NT2/D1 (cell line): ENCODE measurements at regions not wholly inside any gene's neighbourhood (a gene's known extent, or its start where the extent isn't known, plus 50 kb on each side); places are given as distances from the start of the nearest gene placed in this dataset.

Experiments
- DNase-seq: peaks from one replicate; pipeline ENCODE4 v3.0.0-alpha.2; 2011; ENCODE audit warnings: low read depth, low spot score
- H3K27me3 ChIP-seq: 2 replicates; pipeline ENCODE4 v1.6.0; 2011; ENCODE audit warnings: mild to moderate bottlenecking; ENCODE audit not compliant: insufficient read length, insufficient read depth
- H3K36me3 ChIP-seq: 2 replicates; pipeline ENCODE4 v1.6.1; 2011; ENCODE audit warnings: mild to moderate bottlenecking, low read length, mixed read lengths; ENCODE audit not compliant: insufficient read depth, insufficient read length
- H3K4me1 ChIP-seq: 2 replicates; pipeline ENCODE4 v1.5.1; 2011; ENCODE audit not compliant: insufficient read depth, insufficient read length
- H3K4me3 ChIP-seq: 2 replicates; pipeline ENCODE4 v1.5.1; 2011; ENCODE audit warnings: low read depth; ENCODE audit not compliant: insufficient read length
- H3K9ac ChIP-seq: 2 replicates; pipeline ENCODE4 v1.6.0; 2011; ENCODE audit warnings: low read depth; ENCODE audit not compliant: insufficient read length
- H3K9me3 ChIP-seq: 2 replicates; pipeline ENCODE4 v1.5.1; 2011; ENCODE audit warnings: mild to moderate bottlenecking, low read length; ENCODE audit not compliant: insufficient read depth
- SUZ12 ChIP-seq: IDR thresholded peaks from 2 replicates; pipeline ENCODE4 v1.6.1; 2011; ENCODE audit not compliant: insufficient read length, insufficient read depth; ENCODE audit errors: extremely low read depth
- YY1 ChIP-seq: IDR thresholded peaks from 2 replicates; pipeline ENCODE4 v1.6.1; 2011; ENCODE audit not compliant: insufficient read length, insufficient read depth
- ZNF274 ChIP-seq: IDR thresholded peaks from 2 replicates; pipeline ENCODE4 v1.6.1; 2011; ENCODE audit warnings: mild to moderate bottlenecking, low read depth, low read length

- no peak overlapping the region for H3K9ac ChIP-seq
- no peaks in the 10 kb centered on the region for H3K36me3 ChIP-seq
- H3K9me3 ChIP-seq, result no peaks in the 10 kb centered on the region
- no peaks in the 10 kb centered on the region for H3K4me1 ChIP-seq
- H3K4me3 ChIP-seq, result no peak overlapping the region
- TF ChIP-seq YY1 (no peak), ZNF274 (no peak), SUZ12 (no peak)
- no peak for DNase-seq
- no peaks in the 10 kb centered on the region for H3K27me3 ChIP-seq
Observed at GRCh38 chr3:189513281-189514117, 117.7 kb upstream of the TP63 start.

DNA sequence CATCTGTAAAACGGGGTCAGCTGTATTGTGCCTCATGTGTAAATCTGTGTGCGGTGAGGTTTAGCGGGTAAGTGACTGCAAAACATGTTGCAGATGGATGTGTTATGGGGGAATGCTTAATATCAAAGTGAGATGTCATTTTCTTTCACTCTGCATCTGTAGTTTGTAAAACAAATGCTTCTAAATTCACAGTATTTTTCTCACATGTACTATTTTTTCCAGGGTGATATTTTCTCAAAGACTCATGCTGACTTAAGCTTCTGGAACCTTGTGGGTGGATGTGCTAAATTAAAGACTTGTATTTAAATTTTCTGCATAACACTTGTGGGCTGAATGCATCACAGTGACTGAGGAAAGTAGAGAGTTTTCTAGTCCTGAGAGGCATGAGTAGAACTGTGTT lies 115.2 kb upstream of the TP63 start:
- no peaks in the 10 kb centered on the region for H3K4me1 ChIP-seq
- no peaks in the 10 kb centered on the region for H3K36me3 ChIP-seq
- no peaks in the 10 kb centered on the region for H3K9me3 ChIP-seq
- DNase-seq, result no peak
- TF ChIP-seq SUZ12, result no peak
- no peak for TF ChIP-seq YY1
- TF ChIP-seq ZNF274, result no peak
- no peak overlapping the region for H3K4me3 ChIP-seq
- no peaks in the 10 kb centered on the region for H3K27me3 ChIP-seq
- no peak overlapping the region for H3K9ac ChIP-seq

DNA sequence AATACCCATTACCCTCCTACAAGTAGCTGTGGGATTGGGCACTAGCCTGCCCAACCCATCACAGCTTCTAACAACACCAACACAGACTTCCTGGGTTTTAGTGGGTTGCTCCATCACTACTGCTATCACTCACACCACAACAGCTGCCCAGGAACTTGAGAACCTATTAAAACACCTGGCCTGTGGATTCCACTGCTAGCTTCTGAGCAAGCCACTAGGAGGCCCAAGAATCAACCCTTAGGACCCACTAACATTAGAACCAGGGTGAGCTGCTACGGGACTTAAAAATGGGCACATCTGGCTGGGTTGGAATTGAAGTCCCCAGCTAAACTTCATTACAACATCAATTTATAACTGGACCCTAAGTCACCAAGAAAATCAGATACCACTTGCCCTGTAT lies 113.2 kb upstream of the TP63 start:
- Histone ChIP-seq H3K4me1 (no peaks in the 10 kb centered on the region), H3K36me3 (no peaks in the 10 kb centered on the region), H3K27me3 (no peaks in the 10 kb centered on the region), H3K9me3 (no peaks in the 10 kb centered on the region), H3K4me3 (no peak overlapping the region), H3K9ac (no peak overlapping the region)
- TF ChIP-seq SUZ12, result no peak
- no peak for TF ChIP-seq YY1
- no peak for TF ChIP-seq ZNF274
- no peak for DNase-seq

- Histone ChIP-seq H3K9me3 (no peaks in the 10 kb centered on the region), H3K9ac (no peak overlapping the region), H3K36me3 (no peaks in the 10 kb centered on the region), H3K4me3 (no peak overlapping the region), H3K4me1 (no peaks in the 10 kb centered on the region), H3K27me3 (no peaks in the 10 kb centered on the region)
- DNase-seq, result no peak
- no peak for TF ChIP-seq SUZ12
- no peak for TF ChIP-seq YY1
- TF ChIP-seq ZNF274, result no peak
Observed at GRCh38 chr3:189519458-189519857, 111.7 kb upstream of the TP63 start.

DNA sequence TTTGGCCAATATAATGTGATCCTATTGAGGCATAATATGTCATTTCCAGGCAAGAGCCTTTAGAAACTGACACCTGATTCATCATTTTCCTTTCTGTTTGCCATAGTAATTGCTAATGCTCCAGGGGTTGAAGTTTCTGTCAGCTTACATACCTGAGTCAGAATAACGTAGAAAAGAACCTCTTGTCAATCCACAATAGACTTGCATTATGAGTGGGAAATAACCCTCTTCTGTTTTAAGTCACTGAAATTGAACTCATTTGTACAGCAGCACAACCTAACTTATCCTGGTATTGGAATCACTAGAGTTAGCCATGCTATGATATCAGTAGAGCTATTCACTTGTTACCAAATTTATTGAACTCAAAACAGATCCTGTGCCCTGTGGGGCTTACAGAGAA lies 101.7 kb upstream of the TP63 start:
- H3K36me3 ChIP-seq, result no peaks in the 10 kb centered on the region
- DNase-seq, result no peak
- no peaks in the 10 kb centered on the region; the same call in 1 of the 2 replicates for H3K9me3 ChIP-seq
- peaks cover 11% of the 10 kb centered on the region for H3K27me3 ChIP-seq
- H3K4me3 ChIP-seq, result no peak overlapping the region
- TF ChIP-seq ZNF274 (no peak), YY1 (no peak), SUZ12 (no peak)
- no peaks in the 10 kb centered on the region for H3K4me1 ChIP-seq
- no peak overlapping the region for H3K9ac ChIP-seq

DNA sequence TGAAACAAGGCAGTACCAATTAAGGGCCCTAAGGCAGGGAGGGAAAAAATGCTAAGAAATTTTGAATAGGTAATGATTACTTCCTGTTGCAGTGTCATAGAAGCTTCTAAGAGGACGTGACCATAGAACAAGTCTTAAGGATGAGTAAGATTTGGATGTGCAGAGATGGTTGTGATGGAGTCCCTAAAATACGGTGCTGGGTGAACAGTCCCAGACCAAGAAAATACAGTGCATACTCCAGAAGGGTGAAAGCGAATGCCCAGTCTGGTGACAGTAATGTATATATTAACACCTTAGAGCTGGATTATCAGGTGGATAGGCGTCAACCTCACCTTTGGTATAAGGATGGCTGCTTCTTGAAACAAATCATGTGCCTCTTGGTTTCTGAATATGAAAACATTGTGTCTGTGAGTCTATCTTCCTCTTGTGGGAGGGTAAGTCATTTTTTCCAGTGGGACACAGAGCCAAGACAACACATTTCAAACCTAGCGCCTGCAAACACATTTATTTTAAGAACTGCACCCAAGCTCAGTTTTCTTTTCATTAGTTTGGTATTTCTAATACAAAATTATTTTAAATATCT lies 101.2 kb upstream of the TP63 start:
- H3K4me3 ChIP-seq, result no peak overlapping the region

DNA sequence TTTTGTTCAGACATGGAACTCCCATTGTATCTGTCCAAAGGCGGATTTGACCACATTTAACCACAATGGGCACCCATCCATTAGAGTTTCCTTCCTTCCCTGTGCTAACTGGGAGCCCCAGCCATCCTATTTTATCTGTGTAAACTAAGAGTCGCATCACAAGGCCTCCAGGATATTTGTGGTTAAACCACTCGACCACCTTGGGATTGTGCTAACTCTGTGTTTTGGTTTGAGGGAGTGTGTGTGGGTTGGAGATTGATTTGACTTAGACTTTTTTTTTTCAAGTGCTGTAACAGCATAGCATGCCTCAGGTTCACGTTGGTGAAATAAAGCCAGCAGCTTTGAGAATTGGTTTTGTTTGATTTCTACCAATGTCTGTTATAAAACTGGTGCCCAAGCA lies 100.4 kb upstream of the TP63 start:
- Histone ChIP-seq H3K4me1 (no peaks in the 10 kb centered on the region), H3K27me3 (peaks cover 15% of the 10 kb centered on the region), H3K4me3 (no peak overlapping the region), H3K9ac (no peak overlapping the region), H3K9me3 (no peaks in the 10 kb centered on the region; the same call in 1 of the 2 replicates), H3K36me3 (no peaks in the 10 kb centered on the region)
- no peak for TF ChIP-seq YY1
- no peak for TF ChIP-seq ZNF274
- TF ChIP-seq SUZ12, result no peak
- no peak for DNase-seq

More for the DNA sequence above, 101.2 kb upstream of the TP63 start:
- H3K36me3 ChIP-seq, result no peaks in the 10 kb centered on the region
- no peaks in the 10 kb centered on the region; the same call in 1 of the 2 replicates for H3K9me3 ChIP-seq
- H3K27me3 ChIP-seq, result peaks cover 15% of the 10 kb centered on the region
- no peak for DNase-seq
- H3K4me1 ChIP-seq, result no peaks in the 10 kb centered on the region
- TF ChIP-seq SUZ12 (no peak), YY1 (no peak), ZNF274 (no peak)
- H3K9ac ChIP-seq, result no peak overlapping the region
